Trophoblast cell (in vitro differentiated cells and primary cell): ENCODE measurements at regions not wholly inside any gene's neighbourhood (a gene's known extent, or its start where the extent isn't known, plus 50 kb on each side); places are given as distances from the start of the nearest gene placed in this dataset.

Source experiments
- DNase-seq, 2 donors: peaks; one replicate each; pipeline ENCODE4 v3.0.0-alpha.2; 2016
- H2AFZ ChIP-seq: 2 replicates; pipeline ENCODE4 v1.6.1; 2013; ENCODE audit warnings: low read length, moderate library complexity, mild to moderate bottlenecking; ENCODE audit not compliant: insufficient read depth, poor library complexity
- H2AK5ac ChIP-seq: 2 replicates; pipeline ENCODE4 v1.6.1; 2013; ENCODE audit warnings: mild to moderate bottlenecking, low read length
- H2BK120ac ChIP-seq: 2 replicates; pipeline ENCODE4 v1.6.1; 2013; ENCODE audit warnings: low read length, mild to moderate bottlenecking, moderate library complexity; ENCODE audit not compliant: insufficient read depth, poor library complexity
- H2BK12ac ChIP-seq: 2 replicates; pipeline ENCODE4 v1.6.1; 2013; ENCODE audit warnings: mild to moderate bottlenecking, low read length, moderate library complexity
- H2BK5ac ChIP-seq: 2 replicates; pipeline ENCODE4 v1.6.1; 2013; ENCODE audit warnings: low read length, low read depth, moderate library complexity, mild to moderate bottlenecking; ENCODE audit not compliant: poor library complexity
- H3K14ac ChIP-seq: 2 replicates; pipeline ENCODE4 v1.6.1; 2013; ENCODE audit warnings: mild to moderate bottlenecking, low read length
- H3K18ac ChIP-seq: 2 replicates; pipeline ENCODE4 v1.6.1; 2013; ENCODE audit warnings: mild to moderate bottlenecking, low read length
- H3K23ac ChIP-seq: 2 replicates; pipeline ENCODE4 v1.6.1; 2013; ENCODE audit warnings: low read length
- H3K27ac ChIP-seq: 2 replicates; pipeline ENCODE4 v1.5.1; 2013; ENCODE audit warnings: low read depth, mild to moderate bottlenecking, inconsistent platforms, low read length, moderate library complexity
- H3K27me3 ChIP-seq: 2 replicates; pipeline ENCODE4 v1.6.1; 2013; ENCODE audit warnings: inconsistent platforms, mild to moderate bottlenecking, low read length, moderate library complexity; ENCODE audit not compliant: insufficient read depth
- H3K36me3 ChIP-seq, 2 experiments: 1 replicate in 1 of 2; 2 replicates in 1 of 2; pipeline ENCODE4 v1.6.1; 2013; ENCODE audit warnings: low read length in 2 of 2, mild to moderate bottlenecking in 2 of 2, moderate library complexity in 1 of 2; ENCODE audit not compliant: insufficient read depth in 2 of 2, control insufficient read depth in 1 of 2
- H3K4ac ChIP-seq: 2 replicates; pipeline ENCODE4 v1.6.1; 2013; ENCODE audit warnings: low read depth, mild to moderate bottlenecking, low read length, moderate library complexity
- H3K4me1 ChIP-seq, 2 experiments: 1 replicate in 1 of 2; 2 replicates in 1 of 2; pipeline ENCODE4 v1.6.1; 2013; ENCODE audit warnings: low read length in 2 of 2, mild to moderate bottlenecking in 2 of 2, moderate library complexity in 1 of 2; ENCODE audit not compliant: insufficient read depth in 2 of 2, control insufficient read depth in 1 of 2
- H3K4me2 ChIP-seq: 2 replicates; pipeline ENCODE4 v1.6.1; 2013; ENCODE audit warnings: inconsistent platforms, mild to moderate bottlenecking, low read length, moderate library complexity
- H3K4me3 ChIP-seq: 2 replicates; pipeline ENCODE4 v1.5.1; 2013; ENCODE audit warnings: mild to moderate bottlenecking, low read depth, low read length, inconsistent platforms
- H3K79me1 ChIP-seq: one replicate; pipeline ENCODE4 v1.6.1; 2013; ENCODE audit warnings: low read length
- H3K79me2 ChIP-seq: 2 replicates; pipeline ENCODE4 v1.6.1; 2013; ENCODE audit warnings: low read length, mild to moderate bottlenecking; ENCODE audit not compliant: control insufficient read depth, insufficient read depth, poor library complexity
- H3K9ac ChIP-seq: 2 replicates; pipeline ENCODE4 v1.6.1; 2013; ENCODE audit warnings: mild to moderate bottlenecking, low read length
- H3K9me3 ChIP-seq: 2 replicates; pipeline ENCODE4 v1.6.1; 2013; ENCODE audit warnings: low read depth, mild to moderate bottlenecking, control low read depth, inconsistent platforms, low read length; ENCODE audit not compliant: insufficient read depth
- H4K12ac ChIP-seq: 2 replicates; pipeline ENCODE4 v1.6.1; 2013; ENCODE audit warnings: low read depth, mild to moderate bottlenecking, low read length, moderate library complexity
- H4K8ac ChIP-seq: 2 replicates; pipeline ENCODE4 v1.6.1; 2013; ENCODE audit warnings: low read depth, mild to moderate bottlenecking, low read length, moderate library complexity
- H4K91ac ChIP-seq: one replicate; pipeline ENCODE4 v1.6.1; 2013; ENCODE audit warnings: low read depth, mild to moderate bottlenecking, low read length, moderate library complexity
- WGBS: extraction: QIAGEN DNeasy Blood & Tissue Kit; methylation state at CpG from one replicate; pipeline ENCODE4 v1.1.7; 2013; ENCODE audit warnings: missing lambda C conversion rate; ENCODE audit not compliant: insufficient read length, insufficient coverage; ENCODE audit errors: extremely low coverage; 5-methylcytosine and 5-hydroxymethylcytosine counted together

DNA sequence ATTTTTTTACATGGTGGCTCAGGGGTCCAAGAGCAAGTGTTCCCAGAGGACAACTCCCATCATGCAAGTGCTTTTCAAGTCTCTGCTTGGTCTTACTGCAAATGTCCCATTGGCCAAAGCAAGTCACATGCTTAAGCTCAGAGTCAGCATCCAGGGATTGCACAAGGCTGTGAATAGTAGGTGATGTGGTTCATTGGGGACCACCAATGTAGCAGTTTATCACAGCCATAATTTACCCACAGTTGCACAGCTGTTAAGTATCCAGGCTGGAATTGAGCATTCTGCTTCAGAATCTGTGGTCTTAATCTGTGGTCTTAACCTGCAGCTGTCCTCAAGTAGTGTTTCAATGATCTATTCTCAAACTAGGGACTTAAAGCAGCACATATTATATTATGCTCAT lies 71.4 kb upstream of the PLCL2 start:
- no peak overlapping the region for H3K23ac ChIP-seq
- DNase-seq = no peak
- no peak overlapping the region for H4K12ac ChIP-seq
- no peaks in the 10 kb centered on the region for H3K36me3 ChIP-seq
- H3K4me3 ChIP-seq = no peak overlapping the region
- H3K4ac ChIP-seq = no peak overlapping the region
- no peak overlapping the region for H3K4me2 ChIP-seq
- no peak overlapping the region for H2BK120ac ChIP-seq
- no peak overlapping the region for H4K8ac ChIP-seq
- no peak overlapping the region for H3K18ac ChIP-seq
- H3K4me1 ChIP-seq = no peaks in the 10 kb centered on the region
- H2BK5ac ChIP-seq = no peak overlapping the region
- no peak overlapping the region for H2AK5ac ChIP-seq
- no peak overlapping the region for H3K9ac ChIP-seq
- H3K27me3 ChIP-seq = no peaks in the 10 kb centered on the region
- H2AFZ ChIP-seq = no peak overlapping the region
- H3K14ac ChIP-seq = no peak overlapping the region
- H3K79me1 ChIP-seq = no peaks in the 10 kb centered on the region
- no peaks in the 10 kb centered on the region for H3K79me2 ChIP-seq
- H4K91ac ChIP-seq = no peak overlapping the region
- H3K9me3 ChIP-seq = no peaks in the 10 kb centered on the region
- no peak overlapping the region for H2BK12ac ChIP-seq
- no peak overlapping the region for H3K27ac ChIP-seq

DNA sequence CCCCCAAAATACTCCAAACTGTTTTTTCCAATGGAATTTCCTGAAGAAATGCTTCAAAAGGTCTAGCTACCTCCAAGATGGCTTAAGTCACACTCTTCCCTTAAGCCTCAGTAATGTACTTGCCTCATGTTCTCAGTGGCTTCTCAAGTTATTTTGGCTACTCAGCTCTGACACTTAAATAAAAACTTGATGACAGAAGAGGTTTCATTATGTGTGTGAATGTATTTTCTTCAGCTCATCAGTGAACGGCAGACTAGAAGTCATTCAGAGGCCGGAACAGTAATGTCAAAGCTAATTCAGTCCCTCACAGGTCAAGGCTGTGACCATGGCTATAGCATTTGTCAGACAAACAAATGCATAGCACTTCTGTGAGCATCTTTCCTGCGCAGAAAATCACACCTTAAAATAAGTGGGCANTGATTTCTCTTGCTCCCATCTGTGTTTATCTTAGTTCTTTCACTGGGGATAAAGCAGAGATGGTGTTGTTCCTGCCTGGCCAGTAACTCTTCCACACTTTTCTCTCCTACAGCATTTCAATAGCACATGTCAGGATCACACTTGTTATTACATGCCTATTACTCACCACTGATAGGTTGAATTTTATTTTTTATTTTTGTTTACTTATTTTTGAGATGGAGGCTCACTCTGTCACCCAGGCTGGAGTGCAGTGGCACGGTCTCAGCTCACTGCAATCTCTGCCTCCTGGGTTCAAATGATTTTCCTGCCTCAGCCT lies 68.5 kb upstream of the PLCL2 start:
- no peak overlapping the region for H2BK120ac ChIP-seq
- no peak overlapping the region for H4K8ac ChIP-seq
- H2AK5ac ChIP-seq = no peak overlapping the region
- no peaks in the 10 kb centered on the region for H3K79me1 ChIP-seq
- no peak overlapping the region for H2AFZ ChIP-seq
- no peak overlapping the region for H2BK12ac ChIP-seq
- no peak overlapping the region for H3K4me2 ChIP-seq
- H3K4ac ChIP-seq = no peak overlapping the region
- peaks cover 3% of the 10 kb centered on the region for H3K9me3 ChIP-seq
- no peaks in the 10 kb centered on the region for H3K36me3 ChIP-seq
- H3K27me3 ChIP-seq = no peaks in the 10 kb centered on the region
- no peak overlapping the region for H4K12ac ChIP-seq
- DNase-seq = no peak
- no peaks in the 10 kb centered on the region for H3K79me2 ChIP-seq
- H3K4me1 ChIP-seq = no peaks in the 10 kb centered on the region
- no peak overlapping the region for H2BK5ac ChIP-seq
- H3K18ac ChIP-seq = no peak overlapping the region
- H3K14ac ChIP-seq = no peak overlapping the region
- no peak overlapping the region for H3K27ac ChIP-seq
- no peak overlapping the region for H3K23ac ChIP-seq
- no peak overlapping the region for H3K4me3 ChIP-seq
- H4K91ac ChIP-seq = no peak overlapping the region
- no peak overlapping the region for H3K9ac ChIP-seq
- WGBS = no CpG with 5 or more reads among the region's 4 CpGs

DNA sequence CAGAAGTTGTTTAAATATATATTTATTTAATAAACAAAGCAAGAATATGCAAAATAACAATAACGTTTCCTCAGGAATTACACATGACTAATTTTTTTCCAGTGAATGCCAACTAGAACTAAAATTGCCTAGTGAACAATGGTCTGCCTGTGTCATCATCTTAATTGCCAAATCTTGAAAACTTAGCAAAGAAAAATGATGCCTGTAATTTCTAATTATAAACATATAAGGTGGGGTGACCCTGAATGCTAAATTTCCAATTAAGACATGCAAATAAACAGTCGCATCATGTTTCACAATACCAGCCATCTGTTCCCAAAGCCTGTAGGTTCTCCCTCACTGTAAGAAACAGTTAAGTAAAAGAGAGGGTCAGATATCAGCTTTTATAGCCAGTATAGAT lies 67.6 kb upstream of the PLCL2 start:
- DNase-seq = no peak
- Histone ChIP-seq H3K4me2 (no peak overlapping the region), H2AK5ac (no peak overlapping the region), H3K4ac (no peak overlapping the region), H4K12ac (no peak overlapping the region), H3K23ac (no peak overlapping the region), H3K18ac (no peak overlapping the region), H2AFZ (no peak overlapping the region), H3K79me1 (no peaks in the 10 kb centered on the region), H3K4me3 (no peak overlapping the region), H2BK120ac (no peak overlapping the region), H3K9me3 (peaks cover 3% of the 10 kb centered on the region), H3K27me3 (no peaks in the 10 kb centered on the region), H3K27ac (no peak overlapping the region), H3K79me2 (no peaks in the 10 kb centered on the region), H4K8ac (no peak overlapping the region), H2BK5ac (no peak overlapping the region), H4K91ac (no peak overlapping the region), H3K14ac (no peak overlapping the region), H3K36me3 (no peaks in the 10 kb centered on the region), H3K4me1 (no peaks in the 10 kb centered on the region), H2BK12ac (no peak overlapping the region), H3K9ac (no peak overlapping the region)
- no CpG with 5 or more reads among the region's 2 CpGs for WGBS

DNA sequence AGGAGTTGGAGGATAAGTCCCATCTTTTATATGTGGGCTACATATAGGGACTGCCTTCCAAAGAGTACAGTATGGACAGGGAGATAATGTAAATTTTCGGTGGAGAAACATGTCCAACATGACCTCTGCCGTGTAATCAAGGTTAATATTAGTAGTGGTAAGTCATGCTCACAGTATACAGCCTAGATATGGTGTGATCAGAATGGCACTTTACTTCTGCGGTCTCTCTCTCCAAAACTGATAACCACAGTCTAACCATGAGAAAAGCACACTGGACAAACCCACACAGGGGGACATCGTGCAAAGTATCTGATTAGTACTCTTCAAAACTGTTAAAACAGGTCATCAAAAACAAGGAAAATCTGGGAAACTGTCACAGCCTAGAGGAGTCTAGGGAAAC lies 66.6 kb upstream of the PLCL2 start:
- H3K18ac ChIP-seq = no peak overlapping the region
- no peaks in the 10 kb centered on the region for H3K36me3 ChIP-seq
- no peak overlapping the region for H3K4ac ChIP-seq
- H3K79me1 ChIP-seq = no peaks in the 10 kb centered on the region
- H2AK5ac ChIP-seq = no peak overlapping the region
- DNase-seq = no peak
- H3K4me2 ChIP-seq = no peak overlapping the region
- H3K23ac ChIP-seq = no peak overlapping the region
- H3K4me1 ChIP-seq = no peaks in the 10 kb centered on the region
- no peaks in the 10 kb centered on the region for H3K27me3 ChIP-seq
- H4K12ac ChIP-seq = no peak overlapping the region
- H4K8ac ChIP-seq = no peak overlapping the region
- H2AFZ ChIP-seq = no peak overlapping the region
- no CpG with 5 or more reads among the region's 4 CpGs for WGBS
- H4K91ac ChIP-seq = no peak overlapping the region
- no peak overlapping the region for H3K9ac ChIP-seq
- H3K79me2 ChIP-seq = no peaks in the 10 kb centered on the region
- H2BK120ac ChIP-seq = no peak overlapping the region
- H3K27ac ChIP-seq = no peak overlapping the region
- no peak overlapping the region for H2BK5ac ChIP-seq
- no peak overlapping the region for H2BK12ac ChIP-seq
- peaks cover 3% of the 10 kb centered on the region for H3K9me3 ChIP-seq
- H3K4me3 ChIP-seq = no peak overlapping the region
- no peak overlapping the region for H3K14ac ChIP-seq
